ENCODE measurements at regions not wholly inside any gene's neighbourhood (a gene's known extent, or its start where the extent isn't known, plus 50 kb on each side); places are given as distances from the start of the nearest gene placed in this dataset.

DNA sequence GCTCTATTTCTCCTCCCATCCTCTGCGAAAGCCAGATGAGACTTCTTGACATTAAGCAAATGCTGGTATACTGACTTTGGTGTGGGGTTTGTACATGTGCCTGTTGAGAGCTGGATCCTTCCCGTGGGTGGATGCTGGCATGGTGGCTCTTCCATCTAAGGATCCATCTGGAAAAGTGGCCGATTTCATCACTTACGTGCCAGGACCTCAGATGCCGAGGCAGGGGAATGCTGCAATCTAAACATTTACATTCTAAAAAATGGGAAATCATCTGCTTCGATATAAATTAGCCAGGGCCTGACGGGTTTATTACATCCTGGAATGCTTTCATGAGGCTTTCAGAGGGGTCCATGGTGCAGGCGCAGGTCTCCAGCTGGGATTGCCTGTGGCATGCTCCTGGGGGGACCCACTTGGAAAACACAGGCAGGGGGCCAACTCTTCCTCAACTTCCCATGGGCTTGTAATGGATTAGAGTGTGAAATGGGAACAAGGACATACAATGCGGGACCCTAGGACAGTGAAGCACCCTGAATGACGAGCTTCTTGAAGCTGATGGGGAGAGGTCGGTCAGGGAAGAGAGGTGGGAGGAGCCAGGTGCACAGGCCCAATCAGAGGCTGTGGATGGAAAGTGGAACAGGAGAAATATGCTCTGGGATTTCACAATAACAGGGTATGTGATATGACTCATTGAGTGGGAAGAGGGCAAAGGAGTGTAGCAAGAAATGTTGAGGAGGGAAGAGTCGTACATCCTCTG, 105.5 kb upstream of the PITX1 start:
- DNase-seq (ENCODE audit: low spot score) = peak; percentile 16

DNA sequence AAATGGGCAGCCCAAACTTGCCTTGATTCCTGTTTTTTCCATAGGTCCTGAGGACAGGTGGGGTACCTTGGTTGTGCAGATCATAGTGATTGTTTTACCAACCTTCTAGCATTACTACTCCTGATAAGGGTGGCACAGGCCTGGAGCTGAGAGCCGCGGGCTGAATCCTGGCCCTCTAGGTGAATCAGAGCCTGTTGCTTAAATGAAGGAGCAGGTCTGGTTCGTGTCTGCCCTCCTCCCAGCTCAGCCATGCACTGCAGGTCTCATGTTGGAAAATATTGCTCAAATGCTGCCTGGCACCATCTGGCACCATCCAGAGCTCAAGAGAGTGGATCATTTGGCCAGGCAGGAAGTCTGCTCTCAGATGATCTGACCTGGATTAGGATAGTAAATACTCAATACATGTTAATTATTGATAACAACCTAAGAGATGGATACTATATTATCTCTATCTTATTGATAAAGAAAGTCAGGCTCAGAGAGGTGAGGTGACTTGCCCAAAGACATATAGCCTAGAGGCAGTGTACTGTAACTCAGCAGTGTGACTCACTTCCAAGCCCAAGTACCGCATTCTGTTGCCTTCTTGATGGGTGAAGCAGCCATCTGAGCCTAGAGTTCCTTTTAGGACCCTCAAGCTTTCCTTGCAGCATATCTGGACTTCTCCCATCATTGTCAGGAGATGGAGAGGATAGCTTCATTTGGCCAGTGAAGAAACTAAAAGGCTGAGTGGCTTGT, 104.3 kb upstream of the PITX1 start:
- DNase-seq (ENCODE audit: low spot score) = no peak

DNA sequence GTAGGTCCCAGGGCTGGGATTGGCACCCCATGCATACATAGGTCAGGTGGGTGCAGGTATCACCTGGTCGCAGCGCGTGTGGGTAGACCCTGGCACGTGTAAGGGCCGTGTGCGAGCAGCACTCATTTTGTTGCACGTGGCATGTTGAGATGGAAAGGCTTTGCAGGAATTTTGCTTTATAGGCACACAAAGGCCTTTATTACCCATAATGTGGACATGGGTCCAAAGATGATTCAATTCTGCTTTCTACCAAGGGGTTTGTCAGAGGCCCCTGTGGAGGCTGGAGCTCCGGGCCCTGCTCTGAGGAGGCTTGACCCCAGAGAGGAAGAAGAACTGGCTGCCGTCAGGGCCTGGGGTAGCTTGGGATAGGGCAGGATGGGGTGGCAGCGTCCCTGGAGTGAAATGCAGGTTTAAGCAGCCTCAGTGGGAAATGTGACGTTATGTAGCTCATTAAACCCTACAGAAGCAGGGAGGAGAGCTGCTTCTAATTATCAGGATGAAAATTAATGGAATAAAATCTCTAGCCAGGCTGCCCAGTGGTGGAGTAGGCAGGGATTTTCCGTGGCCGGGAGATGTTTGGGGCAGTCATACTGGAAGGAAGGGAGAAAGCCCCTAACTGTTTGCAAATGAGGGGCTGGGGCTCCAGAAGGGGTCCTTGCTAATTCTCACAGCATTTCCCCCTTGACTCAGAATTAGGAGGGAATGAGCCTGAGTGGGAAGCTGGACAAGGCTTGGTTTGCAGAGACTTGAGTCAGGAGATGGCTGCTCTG, 103.3 kb upstream of the PITX1 start:
- DNase-seq (ENCODE audit: low spot score) = no peak

DNA sequence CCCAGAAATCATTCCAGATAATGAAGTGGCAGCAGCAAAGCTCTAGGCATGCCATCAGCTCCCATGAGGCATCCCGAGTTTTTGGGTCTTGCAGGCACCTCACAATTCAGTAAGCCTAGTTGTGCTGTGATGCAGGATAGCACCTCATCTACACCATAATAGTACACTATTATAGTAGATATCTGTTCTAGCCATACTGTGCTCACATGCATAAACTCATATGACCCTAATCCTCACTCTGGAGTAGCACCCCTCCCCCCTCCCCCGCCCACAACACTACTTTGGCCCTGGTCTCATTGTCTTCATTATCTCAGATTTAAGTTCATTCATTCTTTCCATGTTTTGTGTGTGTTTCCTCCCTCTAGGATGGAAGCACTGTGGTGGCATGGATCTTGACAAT, 102.5 kb upstream of the PITX1 start:
- DNase-seq (ENCODE audit: low spot score) = no peak

DNA sequence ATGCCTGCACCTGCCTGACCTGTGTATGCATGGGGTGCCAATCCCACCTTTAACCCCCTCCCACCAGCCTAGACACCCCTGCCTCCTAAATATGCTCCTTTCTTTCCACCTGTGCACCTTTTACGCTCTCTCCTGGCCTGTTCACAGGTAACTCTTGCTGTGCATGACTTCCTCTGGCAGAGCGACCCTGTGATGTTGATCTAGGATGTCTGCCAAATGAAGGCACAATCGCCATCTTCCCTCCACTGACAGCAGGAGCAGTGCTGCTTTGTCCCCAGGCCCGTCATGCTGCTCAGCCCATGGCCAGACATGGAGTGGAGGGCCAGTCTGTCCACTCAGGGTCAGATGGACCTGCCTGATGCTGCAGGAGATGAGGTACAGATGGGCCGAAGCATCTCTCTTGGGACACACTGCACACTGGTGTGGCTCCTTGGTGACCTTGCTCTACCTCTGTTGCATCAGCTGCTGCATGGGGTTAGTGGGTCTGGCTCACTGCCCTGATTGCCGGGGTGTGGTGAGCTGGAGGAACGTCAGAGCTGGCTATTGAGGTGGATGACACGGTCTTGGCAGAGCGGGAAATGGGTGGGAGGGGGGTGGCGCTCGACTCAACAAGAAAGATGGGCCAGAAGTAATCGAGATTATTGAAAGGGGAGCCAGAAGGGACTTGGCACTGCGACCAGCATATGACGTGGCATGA, 101.7 kb upstream of the PITX1 start:
- DNase-seq (ENCODE audit: low spot score) = no peak

DNA sequence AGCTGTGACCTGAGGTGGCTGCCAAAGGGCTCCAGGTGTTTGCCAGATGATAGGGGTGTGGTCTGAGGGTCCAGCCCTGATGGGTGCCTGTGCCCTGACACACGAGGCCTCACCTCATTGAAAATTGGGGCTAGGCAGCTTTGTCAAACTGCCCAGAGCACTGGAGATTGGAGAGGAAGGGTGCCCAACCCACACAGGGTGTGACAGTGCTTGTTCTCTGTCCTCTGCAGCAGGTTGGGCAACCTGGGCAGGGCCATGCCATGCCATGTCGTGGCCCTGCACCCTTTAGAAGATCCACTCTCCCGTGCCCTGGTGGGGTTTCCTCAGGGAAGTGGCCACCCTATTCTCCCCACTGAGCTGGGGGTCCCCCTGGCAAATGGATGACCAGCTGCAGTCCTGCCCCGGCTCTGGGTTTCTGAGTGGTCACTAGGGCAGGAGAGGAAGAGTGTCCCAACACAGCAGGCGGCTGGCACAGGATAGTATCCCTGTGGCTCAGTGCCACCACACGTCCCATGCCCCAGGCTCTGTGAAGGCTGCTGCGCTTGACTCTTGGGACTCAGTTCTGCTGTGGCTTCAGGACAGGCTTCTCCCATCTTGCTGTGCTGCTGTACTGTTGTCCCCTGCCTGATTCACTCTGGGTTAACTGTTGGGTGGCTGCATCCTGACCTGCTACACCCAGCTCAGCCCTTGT, 100.8 kb upstream of the PITX1 start:
- no peak for DNase-seq (ENCODE audit: low spot score)

DNA sequence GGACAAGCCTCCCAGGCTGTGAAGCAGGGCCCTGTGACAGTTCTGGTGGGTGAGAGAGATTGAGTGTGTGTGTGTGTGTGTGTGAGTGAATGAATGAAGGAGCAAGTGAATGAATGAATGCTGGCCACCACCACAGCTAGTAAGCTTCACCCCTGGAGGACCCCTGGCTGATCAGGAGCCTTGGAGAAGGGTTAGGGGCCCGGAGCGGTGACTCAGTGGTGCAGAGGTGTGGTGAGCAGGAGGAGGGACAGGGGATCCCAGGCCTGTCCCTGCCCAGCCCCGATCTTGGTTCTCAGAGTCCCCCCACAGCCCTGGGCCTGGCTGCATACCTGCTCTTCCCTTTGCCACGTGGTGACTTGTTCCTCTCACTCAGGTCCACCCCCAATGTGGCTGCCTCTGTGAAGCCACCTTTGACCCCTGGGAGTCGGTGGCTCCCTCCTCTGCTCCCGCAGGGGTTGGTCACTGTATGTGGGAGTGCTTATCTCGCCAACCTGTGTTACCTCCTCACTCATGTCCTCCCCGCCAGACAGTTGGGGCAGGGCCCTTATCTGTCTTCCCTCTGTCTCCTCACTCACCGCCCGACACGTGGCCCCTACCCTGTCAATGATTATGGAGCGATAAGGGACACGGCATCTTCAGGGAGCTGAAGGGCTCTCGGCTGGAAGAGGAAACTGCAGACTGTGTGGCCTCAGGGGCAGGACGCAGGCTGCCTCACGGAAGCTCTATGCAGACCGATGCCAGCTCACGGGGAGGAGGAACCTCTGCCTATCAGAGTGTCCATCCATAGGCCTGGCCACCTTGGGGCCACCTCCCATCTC, 99.9 kb upstream of the PITX1 start:
- DNase-seq (ENCODE audit: low spot score) = no peak

DNA sequence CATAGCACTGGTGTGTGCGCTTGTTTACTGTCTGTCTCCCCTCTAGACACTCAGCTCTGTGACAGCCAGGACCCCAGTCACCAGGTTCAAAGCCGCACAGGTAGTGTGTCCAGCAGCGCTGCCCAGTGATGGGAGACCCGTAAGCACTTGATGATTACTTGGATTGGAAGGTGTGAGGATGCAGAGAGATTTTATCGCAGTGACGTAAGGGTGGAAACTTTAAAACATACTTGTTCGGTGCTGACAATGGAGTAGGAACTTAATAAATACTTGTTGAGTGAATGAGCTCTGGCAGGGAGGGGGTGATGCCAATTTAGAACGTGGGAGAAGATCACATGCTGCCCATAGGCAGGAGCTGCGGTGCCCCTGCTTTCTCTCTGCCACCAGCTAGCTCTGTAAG, 99.2 kb upstream of the PITX1 start:
- no peak for DNase-seq (ENCODE audit: low spot score)

DNA sequence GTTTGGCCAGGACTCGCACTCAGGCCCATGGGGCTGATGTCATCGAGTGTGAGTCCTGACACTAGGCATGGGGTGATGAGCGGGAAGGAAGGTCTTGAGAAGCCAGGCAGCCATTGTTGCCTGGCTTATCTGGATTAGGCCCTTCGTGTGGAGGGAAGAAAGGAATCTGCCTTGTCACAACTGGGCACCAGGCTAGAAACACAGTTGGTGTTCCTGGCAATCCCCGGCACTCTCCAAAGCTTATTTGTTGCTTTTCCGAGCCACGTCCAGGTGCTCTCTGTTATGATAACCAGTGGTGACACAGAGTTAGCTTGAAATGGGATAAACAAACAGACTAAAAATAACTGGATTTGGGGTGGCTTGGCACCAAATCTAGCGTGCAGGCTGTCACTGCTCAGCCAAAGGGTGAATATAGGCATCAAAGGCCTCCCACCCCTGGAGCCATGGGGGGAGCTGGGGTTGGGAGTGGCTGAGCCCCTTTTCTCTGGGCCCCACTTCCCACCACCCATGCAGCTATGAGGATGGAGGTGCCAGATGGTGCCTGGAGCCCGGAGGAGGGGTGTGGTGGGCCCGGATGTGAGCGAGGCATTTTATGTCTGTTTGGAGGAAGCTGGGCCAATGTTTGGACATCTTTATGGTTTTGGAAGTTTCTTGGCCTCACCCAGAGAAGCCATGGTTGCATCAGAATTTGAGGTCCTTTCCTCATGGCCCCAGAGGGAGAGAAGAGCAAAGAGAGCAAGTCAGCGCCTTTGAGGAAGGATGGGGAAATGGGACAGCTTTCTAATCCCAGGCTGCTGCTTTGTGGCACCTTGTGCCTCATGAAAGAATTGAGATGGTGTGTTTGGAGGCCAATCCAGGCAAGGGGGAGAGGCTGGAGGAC, 98.0 kb upstream of the PITX1 start:
- DNase-seq (ENCODE audit: low spot score) = no peak

DNA sequence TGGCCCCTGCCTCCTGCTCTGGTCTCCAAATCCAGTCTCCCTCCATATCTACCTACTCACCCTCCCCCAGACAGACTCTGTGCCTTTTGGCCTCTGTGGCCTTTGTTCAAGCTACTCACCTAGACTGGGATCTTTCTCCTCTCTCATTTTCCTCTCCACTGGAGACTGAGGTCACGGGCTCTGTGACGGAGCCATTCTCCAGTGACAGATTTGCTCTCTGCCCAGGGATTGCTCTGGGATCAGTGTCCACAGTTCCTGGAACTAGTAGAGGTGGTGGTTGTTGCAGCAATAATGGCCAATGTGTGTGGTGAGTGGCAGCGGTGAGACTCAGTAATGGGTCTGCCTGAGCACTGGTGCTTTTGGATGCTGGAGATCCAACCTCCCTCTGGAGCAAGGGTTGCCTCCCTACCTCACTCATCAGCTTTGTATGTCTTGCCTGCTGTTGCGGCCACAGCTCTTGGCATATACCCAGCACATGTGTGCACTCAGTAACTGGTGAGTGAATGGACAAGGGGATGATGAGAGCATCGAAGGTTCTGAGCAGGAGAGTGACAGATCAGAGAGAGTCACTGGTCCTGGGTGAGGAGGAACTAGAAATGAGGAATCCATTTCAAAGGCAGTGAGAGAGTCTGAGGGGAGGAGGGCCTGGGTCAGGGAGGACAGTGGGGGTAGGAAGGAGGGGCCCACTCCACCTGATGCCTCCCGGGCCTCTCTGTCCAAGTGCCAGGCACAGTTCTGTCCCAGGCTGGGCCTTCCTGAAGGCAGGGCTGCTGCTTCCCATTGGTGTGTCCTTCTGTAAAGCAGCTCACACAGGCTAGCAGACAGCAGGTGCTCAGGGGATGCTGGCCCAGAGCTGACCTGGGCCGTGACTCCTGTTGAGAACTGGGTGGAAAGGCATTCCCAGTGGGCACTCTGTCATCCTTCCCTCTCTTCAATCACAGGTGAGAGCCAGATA, 96.5 kb upstream of the PITX1 start:
- DNase-seq (ENCODE audit: low spot score) = no peak

DNA sequence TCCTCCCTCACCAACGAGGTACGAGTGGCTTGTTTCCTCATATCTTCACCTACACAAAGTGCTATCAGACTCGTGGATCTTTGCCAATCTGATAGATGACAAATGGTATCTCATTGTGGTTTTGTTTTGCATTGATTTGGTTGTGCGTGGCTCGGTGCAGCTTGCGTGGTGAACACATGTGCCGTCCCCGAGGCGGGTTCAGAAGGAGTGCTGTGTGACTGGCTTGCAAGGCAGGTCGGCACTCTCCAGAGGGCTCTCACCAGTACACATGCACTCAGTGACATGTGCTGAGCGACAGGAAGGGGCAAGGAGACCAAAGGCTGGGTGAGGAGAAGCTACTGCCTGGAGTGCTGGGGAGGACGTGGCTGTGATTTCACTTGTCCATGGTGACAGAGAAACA, 95.3 kb upstream of the PITX1 start:
- no peak for DNase-seq (ENCODE audit: low spot score)

DNA sequence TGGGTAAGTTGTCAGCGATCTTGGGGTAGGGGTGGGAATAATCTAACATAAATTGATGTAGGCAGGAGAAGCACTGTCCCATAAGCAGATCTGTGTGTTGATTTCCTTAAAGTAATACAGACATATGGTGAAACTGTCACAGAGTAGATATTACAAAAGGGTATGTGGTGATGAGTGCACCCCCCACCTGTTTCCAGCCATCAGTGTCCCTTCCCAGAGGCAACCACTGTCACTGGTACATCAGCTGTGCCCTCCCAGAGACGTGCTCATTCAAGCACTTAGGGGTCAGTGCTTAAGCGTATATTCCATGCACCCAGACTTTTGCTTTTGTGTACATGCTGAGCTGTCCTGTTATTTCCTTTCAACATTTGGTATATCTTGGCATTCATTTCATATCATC, 94.3 kb upstream of the PITX1 start:
- no peak for DNase-seq (ENCODE audit: low spot score)

DNA sequence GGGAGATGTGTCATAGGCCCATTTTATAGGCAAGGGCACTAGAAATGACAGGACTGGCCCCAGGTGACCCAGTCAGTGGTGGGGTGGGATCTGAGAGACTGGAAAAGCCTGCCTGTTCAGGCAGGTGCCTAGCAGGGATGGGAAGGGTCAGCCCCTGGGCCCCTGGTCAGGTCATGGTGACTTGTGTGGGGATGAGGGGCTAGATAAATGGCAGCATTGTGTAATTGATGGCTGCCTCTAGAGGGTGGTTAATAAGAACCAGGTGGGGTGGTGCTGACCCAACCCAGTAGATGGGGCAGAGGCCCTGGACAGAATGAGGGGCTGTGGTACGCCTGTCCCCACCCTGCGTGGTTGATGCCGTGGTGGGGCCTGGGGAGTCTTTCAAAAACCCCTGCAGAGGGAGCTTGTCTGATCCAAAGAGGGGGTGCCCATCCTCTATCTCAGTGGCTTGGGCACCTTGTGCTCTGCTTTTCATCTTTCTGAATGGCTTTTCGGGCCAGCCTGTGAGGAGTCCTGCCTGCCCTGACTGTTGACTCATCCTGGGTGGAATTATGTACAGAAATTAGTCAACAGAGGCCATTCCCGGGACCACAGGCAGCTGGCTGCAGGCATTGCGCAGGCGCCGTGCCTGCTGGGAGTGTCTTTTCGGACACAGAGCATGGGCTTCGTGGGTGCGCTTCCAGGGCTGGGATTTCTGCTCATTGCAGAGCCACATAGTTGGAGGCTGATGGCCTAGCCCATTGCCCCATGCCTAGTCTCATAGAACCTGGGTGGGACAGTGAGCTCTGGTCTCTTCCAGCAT, 93.6 kb upstream of the PITX1 start:
- DNase-seq (ENCODE audit: low spot score) = no peak

DNA sequence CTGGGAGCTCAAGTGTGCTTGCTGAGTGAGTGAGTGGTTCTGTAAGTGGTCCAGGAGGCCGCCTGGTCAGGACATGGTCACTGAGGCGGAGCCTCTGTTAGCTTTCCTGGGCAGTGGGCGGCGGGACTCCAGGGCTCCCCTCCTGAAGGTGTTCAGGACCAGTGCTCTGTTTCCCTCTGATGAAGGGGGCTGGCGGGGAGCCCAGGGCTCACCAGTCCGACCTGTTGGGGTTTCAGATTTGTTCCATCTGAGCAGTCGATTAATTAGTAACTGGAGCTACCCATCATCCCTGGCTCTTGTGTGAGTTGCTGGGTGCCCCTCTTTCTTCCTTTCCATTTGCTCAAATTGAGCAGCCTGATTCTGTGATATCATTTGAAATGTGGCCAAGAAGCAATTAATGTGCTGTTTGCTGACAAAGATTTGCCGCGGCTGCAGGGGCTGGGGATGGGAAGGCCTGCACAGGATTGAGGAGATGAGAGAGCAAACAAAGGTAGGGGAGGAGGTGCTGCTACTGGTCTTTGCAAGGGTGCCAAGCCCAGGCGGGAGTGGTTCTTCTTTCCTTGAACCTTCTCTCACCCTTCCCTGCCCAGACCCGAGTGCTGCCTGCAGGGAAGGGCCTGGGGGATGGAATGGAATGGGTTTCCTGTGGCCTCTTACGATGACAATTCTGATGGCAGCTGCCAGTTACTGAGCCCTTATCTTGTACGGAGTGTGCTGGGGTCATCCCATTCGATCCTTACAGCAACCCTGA, 92.8 kb upstream of the PITX1 start:
- no peak for DNase-seq (ENCODE audit: low spot score)

DNA sequence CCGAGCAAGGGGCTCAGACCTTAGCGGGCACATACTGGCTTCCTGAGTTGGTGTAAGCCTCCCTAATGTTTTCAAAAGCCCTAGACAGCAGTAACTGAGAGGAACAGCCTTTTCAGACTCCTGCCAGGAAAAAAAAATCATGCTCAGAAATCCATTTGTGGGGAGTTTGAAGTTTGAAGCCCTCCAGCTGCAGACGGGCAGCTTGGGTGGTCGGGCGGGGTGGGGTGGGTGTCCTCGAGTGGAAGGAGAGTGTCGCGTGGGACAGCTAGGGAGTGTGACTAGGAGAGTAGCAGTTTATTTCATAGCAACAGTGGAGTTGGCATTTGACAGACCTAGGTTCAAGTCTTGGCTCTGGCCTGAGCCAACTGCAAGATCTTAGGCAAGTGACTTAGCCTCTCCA, 90.7 kb upstream of the PITX1 start:
- no peak for DNase-seq (ENCODE audit: low spot score)

DNA sequence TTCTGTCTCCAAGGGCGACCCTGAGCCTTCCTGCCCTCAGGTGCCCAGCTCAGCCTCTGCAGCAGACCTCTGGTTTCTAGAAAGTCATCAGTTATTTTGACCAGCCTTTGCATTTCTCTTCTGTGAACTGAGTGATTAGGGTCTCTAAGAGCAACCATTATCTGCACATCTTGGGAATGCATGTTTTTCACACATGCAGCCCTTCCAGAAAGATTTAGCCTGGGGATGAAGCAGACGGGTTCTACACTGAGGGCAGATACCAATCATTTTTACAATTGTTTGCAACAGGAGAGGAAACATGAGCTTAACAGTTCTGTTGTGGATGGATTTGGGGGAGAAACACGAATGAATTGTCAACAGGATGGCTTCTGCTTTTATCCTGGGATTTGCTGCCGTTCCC, 90.1 kb upstream of the PITX1 start:
- no peak for DNase-seq (ENCODE audit: low spot score)

DNA sequence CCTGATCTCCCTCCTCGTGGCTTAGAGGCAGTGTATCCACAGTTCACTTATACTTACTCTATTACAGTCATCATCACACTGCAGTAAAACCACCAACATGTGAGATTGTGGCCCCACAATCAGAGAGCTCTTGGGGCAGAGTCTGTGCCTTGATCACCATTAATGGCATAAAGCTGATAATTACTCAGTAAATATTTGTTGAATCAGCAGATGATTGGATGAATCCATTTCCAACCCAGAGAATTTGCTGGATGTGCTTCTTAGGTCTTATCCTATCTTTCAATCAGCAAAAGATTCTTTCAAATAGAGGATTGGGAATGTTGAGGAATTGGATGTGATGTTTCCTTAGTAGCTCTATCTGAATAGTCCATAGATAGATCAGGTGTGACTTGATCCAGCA, 88.8 kb upstream of the PITX1 start:
- DNase-seq (ENCODE audit: low spot score) = no peak

Measured in Ammon's horn (tissue), 1 donor.